A549 (cell line): ENCODE measurements at regions not wholly inside any gene's neighbourhood (a gene's known extent, or its start where the extent isn't known, plus 50 kb on each side); places are given as distances from the start of the nearest gene placed in this dataset.

Source experiments
- EP300 ChIP-seq, 2 experiments: fragments of >200 bp; sonication (Bioruptor Twin); formaldehyde crosslinking; IDR thresholded peaks; 2 replicates in 1 of 2; 3 replicates in 1 of 2; pipeline ENCODE4 v1.6.1; 2016 to 2017
- JUNB ChIP-seq: fragments of >200 bp; sonication (Bioruptor Twin); formaldehyde crosslinking; IDR thresholded peaks from 2 replicates; pipeline ENCODE4 v1.6.1; 2016
- NPAS2 ChIP-seq: fragments of 250-450 bp; sonication (Bioruptor Pico); IDR thresholded peaks from 2 replicates; pipeline ENCODE4 v1.8.0; 2022; ENCODE audit warnings: mild to moderate bottlenecking, moderate library complexity, borderline replicate concordance
- SMC3 ChIP-seq: fragments of >200 bp; sonication (Bioruptor Twin); formaldehyde crosslinking; IDR thresholded peaks from 3 replicates; pipeline ENCODE4 v1.6.1; 2018; ENCODE audit warnings: inconsistent platforms
- ZC3H11A ChIP-seq: fragments of 450-650 bp; IDR thresholded peaks from 2 replicates; pipeline ENCODE4 v1.6.1; 2014; ENCODE audit warnings: antibody characterized with exemption, mild to moderate bottlenecking
- TF ChIP-seq, protein P1 (sequence below): fragments of 250-450 bp; sonication (Bioruptor Pico); IDR thresholded peaks from 2 replicates; pipeline ENCODE4 v1.5.0; 2021; ENCODE audit warnings: mild to moderate bottlenecking, moderate library complexity, borderline replicate concordance
- TF ChIP-seq, protein P2 (sequence below): fragments of >200 bp; sonication (Bioruptor Twin); formaldehyde crosslinking; IDR thresholded peaks from 3 replicates; pipeline ENCODE4 v1.5.1; 2016
- TF ChIP-seq, protein P3 (sequence below): fragments of 200-600 bp; sonication (generic); IDR thresholded peaks from 2 replicates; pipeline ENCODE4 v1.6.1; 2016; ENCODE audit warnings: antibody characterized with exemption, mild to moderate bottlenecking, moderate library complexity

DNA sequence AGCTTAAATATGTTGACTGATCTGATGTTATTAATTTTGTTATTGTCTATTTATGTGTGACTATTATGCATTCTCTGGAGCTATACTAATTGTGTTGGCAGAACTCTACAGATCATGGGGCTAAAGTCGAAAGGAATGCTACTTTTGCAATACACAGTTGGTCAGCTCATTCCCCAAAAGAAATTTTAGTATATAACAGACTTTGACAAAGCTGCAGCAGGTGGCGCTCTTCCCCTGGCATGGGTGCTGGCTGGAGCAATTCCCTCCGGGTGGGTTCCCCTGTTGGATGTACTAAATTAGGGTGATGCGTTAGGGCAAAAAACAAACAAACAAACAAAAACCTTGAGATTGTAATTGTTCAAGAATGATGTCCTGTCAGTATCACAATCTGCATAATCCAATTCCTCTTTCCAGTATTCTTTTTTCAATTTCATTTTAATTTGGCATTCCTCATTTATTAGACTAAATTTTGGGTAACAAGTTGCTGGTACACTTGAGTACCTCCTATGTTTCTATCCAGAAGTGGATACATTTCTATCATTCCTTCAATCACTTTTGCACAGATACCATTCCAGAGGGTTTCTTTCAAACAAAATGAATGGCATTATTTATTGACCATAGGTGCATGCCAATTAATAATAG, 322.8 kb upstream of the EDNRB start:
- no peak for TF ChIP-seq EP300 (IDR thresholded peaks at IDR 0.05)
- TF ChIP-seq, protein P1, sequence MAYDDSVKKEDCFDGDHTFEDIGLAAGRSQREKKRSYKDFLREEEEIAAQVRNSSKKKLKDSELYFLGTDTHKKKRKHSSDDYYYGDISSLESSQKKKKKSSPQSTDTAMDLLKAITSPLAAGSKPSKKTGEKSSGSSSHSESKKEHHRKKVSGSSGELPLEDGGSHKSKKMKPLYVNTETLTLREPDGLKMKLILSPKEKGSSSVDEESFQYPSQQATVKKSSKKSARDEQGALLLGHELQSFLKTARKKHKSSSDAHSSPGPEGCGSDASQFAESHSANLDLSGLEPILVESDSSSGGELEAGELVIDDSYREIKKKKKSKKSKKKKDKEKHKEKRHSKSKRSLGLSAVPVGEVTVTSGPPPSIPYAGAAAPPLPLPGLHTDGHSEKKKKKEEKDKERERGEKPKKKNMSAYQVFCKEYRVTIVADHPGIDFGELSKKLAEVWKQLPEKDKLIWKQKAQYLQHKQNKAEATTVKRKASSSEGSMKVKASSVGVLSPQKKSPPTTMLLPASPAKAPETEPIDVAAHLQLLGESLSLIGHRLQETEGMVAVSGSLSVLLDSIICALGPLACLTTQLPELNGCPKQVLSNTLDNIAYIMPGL (CRISPR knock-in tag) = no peak
- no peak for TF ChIP-seq ZC3H11A
- TF ChIP-seq, protein P2, sequence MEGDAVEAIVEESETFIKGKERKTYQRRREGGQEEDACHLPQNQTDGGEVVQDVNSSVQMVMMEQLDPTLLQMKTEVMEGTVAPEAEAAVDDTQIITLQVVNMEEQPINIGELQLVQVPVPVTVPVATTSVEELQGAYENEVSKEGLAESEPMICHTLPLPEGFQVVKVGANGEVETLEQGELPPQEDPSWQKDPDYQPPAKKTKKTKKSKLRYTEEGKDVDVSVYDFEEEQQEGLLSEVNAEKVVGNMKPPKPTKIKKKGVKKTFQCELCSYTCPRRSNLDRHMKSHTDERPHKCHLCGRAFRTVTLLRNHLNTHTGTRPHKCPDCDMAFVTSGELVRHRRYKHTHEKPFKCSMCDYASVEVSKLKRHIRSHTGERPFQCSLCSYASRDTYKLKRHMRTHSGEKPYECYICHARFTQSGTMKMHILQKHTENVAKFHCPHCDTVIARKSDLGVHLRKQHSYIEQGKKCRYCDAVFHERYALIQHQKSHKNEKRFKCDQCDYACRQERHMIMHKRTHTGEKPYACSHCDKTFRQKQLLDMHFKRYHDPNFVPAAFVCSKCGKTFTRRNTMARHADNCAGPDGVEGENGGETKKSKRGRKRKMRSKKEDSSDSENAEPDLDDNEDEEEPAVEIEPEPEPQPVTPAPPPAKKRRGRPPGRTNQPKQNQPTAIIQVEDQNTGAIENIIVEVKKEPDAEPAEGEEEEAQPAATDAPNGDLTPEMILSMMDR = peak; percentile 39; the same call in 2 of the 3 replicates
- no peak for TF ChIP-seq NPAS2 (CRISPR knock-in tag)
- peak; percentile 21; the same call in 1 of the 3 replicates for TF ChIP-seq SMC3
- TF ChIP-seq JUNB = no peak
- TF ChIP-seq, protein P3, sequence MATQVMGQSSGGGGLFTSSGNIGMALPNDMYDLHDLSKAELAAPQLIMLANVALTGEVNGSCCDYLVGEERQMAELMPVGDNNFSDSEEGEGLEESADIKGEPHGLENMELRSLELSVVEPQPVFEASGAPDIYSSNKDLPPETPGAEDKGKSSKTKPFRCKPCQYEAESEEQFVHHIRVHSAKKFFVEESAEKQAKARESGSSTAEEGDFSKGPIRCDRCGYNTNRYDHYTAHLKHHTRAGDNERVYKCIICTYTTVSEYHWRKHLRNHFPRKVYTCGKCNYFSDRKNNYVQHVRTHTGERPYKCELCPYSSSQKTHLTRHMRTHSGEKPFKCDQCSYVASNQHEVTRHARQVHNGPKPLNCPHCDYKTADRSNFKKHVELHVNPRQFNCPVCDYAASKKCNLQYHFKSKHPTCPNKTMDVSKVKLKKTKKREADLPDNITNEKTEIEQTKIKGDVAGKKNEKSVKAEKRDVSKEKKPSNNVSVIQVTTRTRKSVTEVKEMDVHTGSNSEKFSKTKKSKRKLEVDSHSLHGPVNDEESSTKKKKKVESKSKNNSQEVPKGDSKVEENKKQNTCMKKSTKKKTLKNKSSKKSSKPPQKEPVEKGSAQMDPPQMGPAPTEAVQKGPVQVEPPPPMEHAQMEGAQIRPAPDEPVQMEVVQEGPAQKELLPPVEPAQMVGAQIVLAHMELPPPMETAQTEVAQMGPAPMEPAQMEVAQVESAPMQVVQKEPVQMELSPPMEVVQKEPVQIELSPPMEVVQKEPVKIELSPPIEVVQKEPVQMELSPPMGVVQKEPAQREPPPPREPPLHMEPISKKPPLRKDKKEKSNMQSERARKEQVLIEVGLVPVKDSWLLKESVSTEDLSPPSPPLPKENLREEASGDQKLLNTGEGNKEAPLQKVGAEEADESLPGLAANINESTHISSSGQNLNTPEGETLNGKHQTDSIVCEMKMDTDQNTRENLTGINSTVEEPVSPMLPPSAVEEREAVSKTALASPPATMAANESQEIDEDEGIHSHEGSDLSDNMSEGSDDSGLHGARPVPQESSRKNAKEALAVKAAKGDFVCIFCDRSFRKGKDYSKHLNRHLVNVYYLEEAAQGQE = no peak
